HG02678 (cell line): ENCODE measurements at regions not wholly inside any gene's neighbourhood (a gene's known extent, or its start where the extent isn't known, plus 50 kb on each side); places are given as distances from the start of the nearest gene placed in this dataset.
"Not testable (repeated sequence)": the region's sequence is repeated elsewhere in the genome, so short reads cannot be mapped to it uniquely, and the experiment has no call there.

ENCODE experiments used
- ATAC-seq: cut with Tn5 transposase; IDR thresholded peaks from one replicate; pipeline ENCODE4 v1.9.1; 2021; ENCODE audit warnings: mild to moderate bottlenecking, moderate library complexity; ENCODE audit not compliant: unreplicated experiment

- ATAC-seq: no peak
Measured at GRCh38 chr5:52597625-52598024, 190.1 kb upstream of the ITGA1 start.

GRCh38 chr5:52598968-52599367, 188.7 kb upstream of the ITGA1 start:
- ATAC-seq: no peak

GRCh38 chr5:52603778-52604554, 183.8 kb upstream of the ITGA1 start:
- no peak for ATAC-seq

- no peak for ATAC-seq
Measured at GRCh38 chr5:52605317-52606313, 182.1 kb upstream of the ITGA1 start.

GRCh38 chr5:52607227-52607824, 180.4 kb upstream of the ITGA1 start:
- no peak for ATAC-seq

GRCh38 chr5:52620315-52620714, 167.4 kb upstream of the ITGA1 start:
- no peak for ATAC-seq

GRCh38 chr5:52623291-52623690, 164.4 kb upstream of the ITGA1 start:
- no peak for ATAC-seq

- no peak for ATAC-seq
Measured at GRCh38 chr5:52624291-52624690, 163.4 kb upstream of the ITGA1 start.

GRCh38 chr5:52626312-52626711, 161.4 kb upstream of the ITGA1 start:
- no peak for ATAC-seq

- no peak for ATAC-seq
Measured at GRCh38 chr5:52627740-52628139, 160.0 kb upstream of the ITGA1 start.

GRCh38 chr5:52632281-52632680, 155.4 kb upstream of the ITGA1 start:
- no peak for ATAC-seq

GRCh38 chr5:52634171-52634570, 153.5 kb upstream of the ITGA1 start:
- ATAC-seq: not testable (repeated sequence)

GRCh38 chr5:52638732-52639131, 149.0 kb upstream of the ITGA1 start:
- no peak for ATAC-seq

GRCh38 chr5:52648726-52649125, 139.0 kb upstream of the ITGA1 start:
- ATAC-seq: no peak

GRCh38 chr5:52655163-52655562, 132.6 kb upstream of the ITGA1 start:
- no peak for ATAC-seq

- ATAC-seq: no peak
Measured at GRCh38 chr5:52656569-52657246, 131.0 kb upstream of the ITGA1 start.

- ATAC-seq: no peak
Measured at GRCh38 chr5:52657247-52657645, 130.5 kb upstream of the ITGA1 start.

GRCh38 chr5:52658246-52658645, 129.5 kb upstream of the ITGA1 start:
- ATAC-seq: no peak

- ATAC-seq: no peak
Measured at GRCh38 chr5:52660621-52661020, 127.1 kb upstream of the ITGA1 start.

GRCh38 chr5:52661903-52662595, 125.7 kb upstream of the ITGA1 start:
- no peak for ATAC-seq
